ENCODE measurements at regions not wholly inside any gene's neighbourhood (a gene's known extent, or its start where the extent isn't known, plus 50 kb on each side); places are given as distances from the start of the nearest gene placed in this dataset.
A peak's percentile ranks its signal among the peaks of the same experiment; 100 is the strongest.

DNA sequence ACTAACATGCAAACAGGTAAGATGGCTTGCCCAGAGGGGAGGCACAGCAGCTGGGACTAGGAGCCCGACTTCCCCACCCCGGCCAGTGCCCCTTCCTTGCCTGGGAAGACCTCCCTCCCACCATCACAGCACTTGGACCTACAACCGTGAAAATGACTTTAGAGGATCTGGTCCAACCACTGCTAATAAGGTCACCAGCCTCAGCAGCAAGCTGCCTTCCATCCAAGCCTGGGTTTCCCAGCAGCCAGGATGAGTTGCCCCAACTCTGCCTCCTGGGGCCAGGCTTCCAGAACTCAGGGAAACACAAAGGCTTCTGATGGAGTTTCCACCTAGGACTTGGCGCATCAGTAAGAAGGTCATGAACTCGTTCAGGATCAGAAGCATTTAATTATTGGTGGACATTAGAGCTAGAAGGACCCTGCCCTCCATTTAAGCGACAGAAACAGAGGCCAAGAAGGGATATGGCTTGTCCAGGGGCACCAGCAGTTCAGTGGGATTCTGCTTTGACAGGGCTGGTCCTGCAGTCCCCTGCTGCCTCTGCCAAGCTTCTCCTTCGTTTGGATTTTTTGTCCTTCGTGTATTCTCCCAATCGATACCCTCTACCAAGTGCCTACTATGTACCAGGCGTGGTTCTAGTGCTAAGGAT is 403.0 kb upstream of the ID2 start:
- peak; percentile 29 for DNase-seq (ENCODE audit: low spot score)

DNA sequence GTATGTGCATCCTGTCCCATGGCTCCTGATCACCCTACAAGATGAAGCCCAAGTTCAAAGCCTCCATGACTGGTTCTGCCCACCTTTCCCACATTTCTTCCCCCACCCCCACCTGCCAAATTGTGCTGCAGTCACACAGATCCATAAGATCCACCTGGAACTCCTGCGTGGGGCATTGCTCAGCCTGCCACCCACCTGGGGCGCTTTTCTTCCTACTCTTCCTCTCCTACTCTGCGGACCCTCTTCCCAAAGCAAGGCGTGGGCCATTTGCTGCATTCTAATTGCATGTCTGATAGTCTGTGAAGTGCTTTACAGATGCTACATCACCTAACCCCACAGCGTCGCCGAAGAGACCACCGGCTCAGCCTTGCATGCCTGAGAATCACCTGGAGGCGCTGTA is 402.4 kb upstream of the ID2 start:
- DNase-seq (ENCODE audit: low spot score), result no peak

GRCh38 chr2:8281234-8281633 is 400.6 kb upstream of the ID2 start:
- no peak for DNase-seq (ENCODE audit: low spot score)

DNA sequence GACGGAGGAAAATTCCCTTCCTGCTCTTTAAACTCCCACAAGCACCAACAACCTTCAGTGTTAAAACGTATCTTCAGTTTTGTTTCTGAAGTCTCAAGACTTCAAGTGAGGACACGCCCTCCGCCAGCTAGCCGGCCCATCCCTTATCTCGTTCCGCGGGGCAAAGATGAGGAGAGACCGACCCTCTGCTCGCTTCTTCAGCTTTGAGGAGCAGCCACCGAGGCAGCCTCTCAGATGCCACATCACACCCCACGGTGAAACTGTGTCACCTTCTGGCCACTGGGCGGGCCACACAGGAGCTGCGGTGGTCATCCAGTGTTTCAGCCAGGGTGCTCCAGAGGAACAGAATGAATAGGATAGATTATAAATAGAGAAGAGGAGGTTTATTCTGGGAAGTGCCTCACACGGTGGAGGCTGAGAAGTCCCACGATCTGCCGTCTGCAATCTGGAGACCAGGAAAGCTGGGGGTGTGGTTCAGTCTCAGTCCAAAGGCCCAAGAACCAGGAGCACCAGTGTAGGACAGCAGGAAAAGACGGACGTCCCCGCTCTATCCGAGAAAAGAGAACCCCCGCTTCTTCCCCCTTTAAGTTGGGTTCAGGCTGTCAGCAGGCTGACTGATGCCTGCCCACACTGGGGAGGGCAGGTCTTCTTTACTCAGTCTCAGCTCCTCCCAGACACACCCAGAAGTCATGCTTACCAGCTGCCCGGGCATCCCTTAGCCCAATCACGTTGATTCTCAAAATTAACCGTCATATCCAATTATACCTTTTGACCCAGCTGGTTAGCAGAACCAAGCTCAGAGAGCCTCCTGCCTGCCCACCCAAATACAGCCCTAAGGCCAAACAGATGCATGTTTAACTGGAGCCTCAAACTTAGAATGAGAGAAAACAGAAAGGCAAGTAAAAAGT is 399.7 kb upstream of the ID2 start:
- DNase-seq (ENCODE audit: low spot score), result no peak

- no peak for DNase-seq (ENCODE audit: low spot score)
Measured at GRCh38 chr2:8282858-8283252, 399.0 kb upstream of the ID2 start.

GRCh38 chr2:8285081-8285480 is 396.8 kb upstream of the ID2 start:
- DNase-seq (ENCODE audit: low spot score), result no peak

GRCh38 chr2:8285898-8286297 is 396.0 kb upstream of the ID2 start:
- no peak for DNase-seq (ENCODE audit: low spot score)

- DNase-seq (ENCODE audit: low spot score), result no peak
Measured at GRCh38 chr2:8288206-8288605, 393.6 kb upstream of the ID2 start.

DNA sequence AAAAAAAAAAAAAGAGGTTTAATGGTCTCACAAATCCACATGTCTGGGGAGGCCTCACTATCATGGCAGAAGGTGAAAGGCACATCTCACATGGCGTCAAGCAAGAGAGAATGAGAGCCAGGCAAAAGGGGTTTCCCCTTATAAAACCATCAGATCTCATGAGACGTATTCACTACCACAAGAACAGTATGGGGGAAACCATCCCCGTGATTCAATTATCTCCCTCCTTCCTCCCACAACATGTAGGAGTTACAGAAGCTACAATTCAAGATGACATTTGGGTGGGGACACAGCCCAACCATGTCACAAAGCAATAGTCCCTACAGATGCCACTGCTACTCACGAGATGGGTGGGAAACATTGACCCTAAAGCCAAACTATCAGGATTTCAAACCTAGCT is 392.7 kb upstream of the ID2 start:
- no peak for DNase-seq (ENCODE audit: low spot score)

DNA sequence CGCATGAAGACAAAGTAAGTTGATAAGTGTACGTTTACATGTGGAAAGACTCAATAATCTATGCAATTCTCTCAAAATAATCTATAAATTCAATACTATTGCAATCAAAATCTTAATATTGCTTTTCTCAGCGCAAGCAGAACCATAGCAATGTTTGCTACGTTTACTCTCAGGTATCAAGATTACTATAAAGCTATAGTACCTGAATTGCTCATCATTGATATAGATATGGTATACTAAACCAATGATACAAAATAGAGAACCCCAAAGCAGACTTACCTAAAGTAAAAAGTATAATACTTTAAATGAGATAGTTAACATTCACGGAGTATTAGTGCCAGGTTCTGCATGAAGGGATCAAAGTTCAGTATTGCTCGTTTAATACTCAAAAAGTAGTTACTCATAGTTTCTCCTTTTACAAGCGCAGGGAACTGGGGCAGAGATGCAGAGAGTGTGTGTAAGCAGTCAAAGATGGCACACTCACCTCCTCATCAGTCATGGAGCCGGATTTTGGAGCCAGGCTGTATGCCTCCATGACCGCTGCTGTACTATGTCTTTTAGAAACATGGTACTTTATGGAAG is 391.0 kb upstream of the ID2 start:
- DNase-seq (ENCODE audit: low spot score), result no peak

DNA sequence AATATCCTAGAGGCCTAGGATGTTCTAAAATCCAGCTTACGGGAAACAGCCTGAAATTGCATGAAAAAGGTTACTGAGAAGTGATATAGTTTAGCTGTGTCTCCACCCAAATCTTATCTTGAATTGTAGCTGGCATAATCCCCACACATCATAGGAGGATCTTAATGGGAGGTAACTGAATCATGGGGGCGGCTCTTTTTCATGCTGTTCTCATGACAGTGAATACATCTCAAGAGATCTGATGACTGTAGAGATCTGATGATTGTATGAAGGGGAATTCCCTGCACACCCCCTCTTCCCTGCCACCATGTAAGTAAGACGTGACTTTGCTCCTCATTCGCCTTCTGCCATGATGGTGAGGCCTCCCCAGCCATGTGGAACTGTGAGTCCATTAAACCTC is 385.6 kb upstream of the ID2 start:
- peak; percentile 56 for DNase-seq (ENCODE audit: low spot score)

DNA sequence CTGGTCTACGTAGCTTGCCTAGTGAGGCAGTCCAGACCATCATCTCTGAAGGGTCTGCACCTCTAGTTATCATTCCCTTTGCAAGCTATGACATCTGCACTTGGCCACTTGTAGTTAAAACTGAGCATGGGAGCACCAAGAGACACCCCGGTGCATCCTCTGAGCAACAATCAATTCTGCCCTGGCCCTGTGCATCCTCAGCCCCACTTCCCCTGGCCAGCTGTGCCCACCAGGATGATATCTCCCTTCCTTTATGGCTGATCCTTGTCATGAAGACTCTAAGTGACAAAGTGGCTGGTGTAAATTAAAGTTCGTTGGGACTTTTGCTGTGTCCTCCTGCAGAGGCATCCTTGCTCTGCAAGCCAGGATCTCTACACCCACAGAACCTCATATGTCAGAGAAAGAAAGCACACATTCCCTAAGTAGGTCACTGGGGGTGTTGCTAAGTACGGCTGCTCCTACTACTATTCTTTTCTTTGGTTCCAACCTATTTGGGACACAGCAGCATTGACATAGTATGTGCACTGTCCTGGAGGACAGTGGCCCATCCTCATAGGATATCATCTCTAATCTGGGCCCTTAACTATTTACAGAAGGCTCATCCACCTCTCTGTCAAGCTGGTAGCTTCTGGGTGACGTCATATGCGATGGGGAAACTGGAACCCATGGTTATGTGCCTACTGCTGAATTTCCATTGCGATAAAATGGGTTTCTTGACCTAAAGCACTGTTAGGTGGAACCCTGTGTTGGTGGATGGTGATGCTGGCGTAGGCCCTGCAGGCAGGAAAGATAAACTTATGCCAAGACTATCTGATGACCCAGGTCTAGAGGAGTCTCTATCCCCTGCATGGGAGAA is 384.3 kb upstream of the ID2 start:
- peak; percentile 63 for DNase-seq (ENCODE audit: low spot score)

DNA sequence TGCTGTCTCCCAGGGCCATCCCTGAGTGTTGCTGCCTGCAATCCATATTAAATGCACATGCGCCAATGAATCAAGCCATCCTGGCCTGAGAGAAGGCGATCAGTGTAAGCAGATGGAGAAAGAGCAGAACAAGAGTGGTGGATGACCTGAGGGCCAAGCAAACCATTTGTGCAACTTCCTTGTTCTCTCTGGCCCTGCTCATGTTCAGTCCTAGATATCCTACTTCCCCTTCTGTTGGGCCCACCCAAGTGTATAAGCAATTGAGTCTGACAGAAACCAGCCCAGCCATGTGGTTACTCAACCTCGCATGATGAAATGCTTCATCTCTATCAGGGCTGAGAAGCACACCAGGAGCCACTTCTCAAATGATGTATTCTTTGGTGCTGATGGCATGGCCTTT is 383.1 kb upstream of the ID2 start:
- peak; percentile 34 for DNase-seq (ENCODE audit: low spot score)

DNA sequence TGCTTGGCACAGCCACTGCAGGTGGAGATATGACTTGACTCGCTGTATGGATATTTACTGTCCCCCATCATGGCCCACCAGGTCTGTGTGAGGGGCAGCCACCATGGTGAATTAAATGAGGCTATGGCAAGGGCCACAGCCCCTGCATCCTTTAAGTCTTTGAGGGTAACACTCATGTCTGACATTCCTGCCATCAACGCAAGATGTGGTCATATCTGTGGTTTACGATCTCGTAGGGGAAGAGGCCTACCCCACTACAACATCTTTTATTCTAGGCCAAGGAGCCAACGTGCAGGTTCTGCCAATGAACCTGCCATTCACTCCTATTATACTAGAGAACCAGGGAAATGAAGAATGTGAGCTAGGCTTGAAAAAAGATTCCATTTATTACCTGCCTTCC is 381.6 kb upstream of the ID2 start:
- DNase-seq (ENCODE audit: low spot score), result no peak

DNA sequence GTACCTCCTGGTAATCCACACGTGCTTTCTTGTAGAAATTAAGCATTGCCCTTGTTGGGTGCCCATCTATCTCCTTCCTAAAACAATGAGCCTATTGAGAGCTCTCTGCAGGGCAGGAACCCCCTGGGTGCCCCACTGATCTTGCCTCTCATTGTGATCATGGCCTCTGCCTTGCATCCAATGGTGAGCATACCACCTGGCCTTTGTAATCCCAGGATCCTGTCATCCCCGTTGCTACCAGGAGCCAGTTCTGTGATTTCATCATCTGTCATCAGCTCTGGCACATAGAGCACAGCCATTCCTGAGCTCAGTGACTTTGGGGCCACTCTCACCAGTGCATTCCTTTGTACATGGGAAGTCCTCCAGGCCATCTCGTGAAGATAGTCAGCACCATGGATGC is 381.0 kb upstream of the ID2 start:
- DNase-seq (ENCODE audit: low spot score), result no peak

GRCh38 chr2:8303322-8303832 is 378.5 kb upstream of the ID2 start:
- peak; percentile 48 for DNase-seq (ENCODE audit: low spot score)

GRCh38 chr2:8304821-8305766 is 376.8 kb upstream of the ID2 start:
- DNase-seq (ENCODE audit: low spot score), result no peak

GRCh38 chr2:8306530-8307351 is 375.1 kb upstream of the ID2 start:
- DNase-seq (ENCODE audit: low spot score), result no peak

DNA sequence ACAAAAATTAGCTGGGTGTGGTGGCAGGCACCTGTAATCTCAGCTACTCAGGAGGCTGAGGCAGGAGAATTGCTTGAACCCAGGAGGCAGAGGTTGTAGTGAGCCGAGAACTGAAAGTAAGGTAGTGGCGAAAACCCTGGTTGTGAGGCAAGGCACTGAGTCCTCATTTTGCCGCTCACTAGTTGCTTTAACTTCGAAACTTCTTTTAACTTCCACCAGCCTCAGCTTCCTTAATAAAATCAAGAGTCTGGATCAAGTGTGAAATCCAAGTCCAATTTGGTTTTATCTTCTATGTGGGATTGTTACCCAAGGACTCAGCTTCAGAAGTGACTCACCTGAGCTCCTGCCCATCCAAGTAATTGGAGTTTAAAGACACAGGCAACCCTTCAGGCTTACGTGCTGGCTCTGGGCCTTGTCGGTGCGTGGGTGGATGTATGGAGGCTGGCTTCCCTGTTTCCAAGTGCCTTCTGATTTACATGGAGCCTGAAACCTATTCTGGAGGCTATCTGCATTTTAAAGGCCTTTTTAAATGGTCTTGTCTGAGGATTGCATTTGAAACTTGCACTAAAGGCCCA is 374.2 kb upstream of the ID2 start:
- DNase-seq (ENCODE audit: low spot score), result no peak

DNA sequence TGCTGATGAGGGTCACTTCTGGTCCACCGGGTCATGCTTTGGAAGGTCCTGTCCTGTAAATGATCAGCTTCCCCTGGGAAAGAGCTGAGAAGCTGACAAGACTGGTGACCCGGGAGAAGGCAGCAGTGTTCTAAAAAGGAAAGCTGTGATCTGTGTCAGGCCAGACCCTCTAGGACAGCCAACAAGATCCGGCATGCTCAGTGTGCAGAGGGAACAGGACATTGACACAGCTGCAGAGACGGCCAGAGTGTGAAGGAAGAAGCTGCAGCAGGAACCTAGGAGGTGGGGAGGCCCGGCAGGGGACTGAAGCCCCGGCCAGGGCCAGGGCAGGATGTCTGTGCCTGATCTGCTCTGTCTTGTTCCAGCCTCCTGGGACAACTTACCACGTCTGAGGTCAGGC is 372.7 kb upstream of the ID2 start:
- DNase-seq (ENCODE audit: low spot score), result no peak

Measured in putamen (tissue), 1 donor.